SU-DHL-6 (cell line): ENCODE measurements at regions not wholly inside any gene's neighbourhood (a gene's known extent, or its start where the extent isn't known, plus 50 kb on each side); places are given as distances from the start of the nearest gene placed in this dataset.

Source experiments
- H2AFZ ChIP-seq: fragments of 200-600 bp; sonication (generic); 2 replicates; pipeline ENCODE4 v1.6.1; 2014; ENCODE audit warnings: low read depth, mild to moderate bottlenecking, moderate library complexity, mixed read lengths, antibody characterized with exemption, low read length; ENCODE audit not compliant: severe bottlenecking
- H3F3A ChIP-seq: fragments of 200-600 bp; shearing (Covaris generic); 2 replicates; pipeline ENCODE4 v1.6.0; 2016; ENCODE audit warnings: antibody characterized with exemption, mild to moderate bottlenecking; ENCODE audit not compliant: insufficient read depth
- H3K27ac ChIP-seq: fragments of 200-600 bp; sonication (generic); 2 replicates; pipeline ENCODE4 v1.5.1; 2016; ENCODE audit warnings: low read depth, mild to moderate bottlenecking, low read length, moderate library complexity, mixed read lengths
- H3K27me3 ChIP-seq: fragments of 200-600 bp; sonication (generic), shearing (Covaris generic); 2 replicates; pipeline ENCODE4 v1.6.0; 2014; ENCODE audit warnings: mild to moderate bottlenecking, low read length
- H3K36me3 ChIP-seq: fragments of 200-600 bp; sonication (generic); 2 replicates; pipeline ENCODE4 v1.6.1; 2014; ENCODE audit warnings: mild to moderate bottlenecking, low read length, mixed read lengths
- H3K4me2 ChIP-seq: fragments of 300-600, 200-600 bp; shearing (Covaris generic), sonication (generic); 2 replicates; pipeline ENCODE4 v1.6.0; 2014; ENCODE audit warnings: low read length, low read depth, mild to moderate bottlenecking; ENCODE audit not compliant: poor library complexity, severe bottlenecking
- H3K4me3 ChIP-seq: fragments of 200-600 bp; sonication (generic); 2 replicates; pipeline ENCODE4 v1.5.1; 2014; ENCODE audit warnings: antibody characterized with exemption, low read length, mild to moderate bottlenecking, mixed read lengths; ENCODE audit not compliant: insufficient read depth, poor library complexity, severe bottlenecking
- H3K79me2 ChIP-seq: fragments of 200-600 bp; sonication (generic); 2 replicates; pipeline ENCODE4 v1.6.1; 2014; ENCODE audit warnings: mild to moderate bottlenecking, low read length, moderate library complexity; ENCODE audit not compliant: insufficient read depth
- H3K9ac ChIP-seq: fragments of 200-600 bp; sonication (generic); 2 replicates; pipeline ENCODE4 v1.7.0; 2014; ENCODE audit warnings: mild to moderate bottlenecking, low read length
- H3K9me2 ChIP-seq: fragments of 200-600 bp; sonication (generic); replicated peaks from 2 replicates; pipeline ENCODE4 v1.6.1; 2014; ENCODE audit warnings: low read length; ENCODE audit not compliant: insufficient read depth
- H3K9me3 ChIP-seq: fragments of 200-600 bp; sonication (generic); 2 replicates; pipeline ENCODE4 v1.6.1; 2014; ENCODE audit warnings: low read length, mixed read lengths; ENCODE audit not compliant: insufficient read depth
- H4K20me1 ChIP-seq: fragments of 200-600 bp; sonication (generic); 2 replicates; pipeline ENCODE4 v1.6.1; 2014; ENCODE audit warnings: low read depth, mild to moderate bottlenecking, antibody characterized with exemption, low read length, moderate library complexity, mixed read lengths
- CTCF ChIP-seq: fragments of 200-600 bp; sonication (generic); IDR thresholded peaks from one replicate; pipeline ENCODE4 v1.5.1; 2017; ENCODE audit warnings: antibody characterized with exemption, mild to moderate bottlenecking, low read length, moderate library complexity; ENCODE audit not compliant: insufficient read depth, poor library complexity, severe bottlenecking
- EZH2phosphoT487 ChIP-seq: fragments of 200-600 bp; sonication (generic), shearing (Covaris generic); conservative IDR thresholded peaks from 2 replicates; pipeline ENCODE4 v1.6.1; 2018; ENCODE audit warnings: mild to moderate bottlenecking, antibody characterized with exemption, low read length, moderate library complexity, mixed read lengths

- Histone ChIP-seq H3K9me2 (no peaks in the 10 kb centered on the region), H3K27me3 (no peaks in the 10 kb centered on the region; the same call in 1 of the 2 replicates), H3K9ac (no peak overlapping the region), H3K4me3 (no peak overlapping the region), H2AFZ (no peak overlapping the region), H3K79me2 (no peaks in the 10 kb centered on the region), H3K4me2 (no peak overlapping the region), H3F3A (no peaks in the 10 kb centered on the region), H3K9me3 (no peaks in the 10 kb centered on the region), H3K36me3 (no peaks in the 10 kb centered on the region), H3K27ac (no peak overlapping the region), H4K20me1 (no peaks in the 10 kb centered on the region)
- TF ChIP-seq CTCF (no peak), EZH2phosphoT487 (no peak)
These were observed 366.3 kb upstream of the ESRRG start for GRCh38 chr1:217089361-217090014.

GRCh38 chr1:217088521-217089284, 365.5 kb upstream of the ESRRG start:
- Histone ChIP-seq H3K27me3 (no peaks in the 10 kb centered on the region; the same call in 1 of the 2 replicates), H3K9me2 (no peaks in the 10 kb centered on the region), H3K79me2 (no peaks in the 10 kb centered on the region), H4K20me1 (no peaks in the 10 kb centered on the region), H3K36me3 (no peaks in the 10 kb centered on the region), H3K9ac (no peak overlapping the region), H3K4me2 (no peak overlapping the region), H3K9me3 (no peaks in the 10 kb centered on the region), H3K4me3 (no peak overlapping the region), H3K27ac (no peak overlapping the region), H3F3A (no peaks in the 10 kb centered on the region), H2AFZ (no peak overlapping the region)
- TF ChIP-seq EZH2phosphoT487 (no peak), CTCF (no peak)

GRCh38 chr1:217088011-217088410, 364.8 kb upstream of the ESRRG start:
- no peaks in the 10 kb centered on the region for H3F3A ChIP-seq
- no peak overlapping the region for H3K4me3 ChIP-seq
- H3K4me2 ChIP-seq: no peak overlapping the region
- no peaks in the 10 kb centered on the region for H4K20me1 ChIP-seq
- no peak overlapping the region for H2AFZ ChIP-seq
- no peak for TF ChIP-seq CTCF
- no peak for TF ChIP-seq EZH2phosphoT487
- H3K27me3 ChIP-seq: no peaks in the 10 kb centered on the region; the same call in 1 of the 2 replicates
- H3K9me3 ChIP-seq: no peaks in the 10 kb centered on the region
- no peak overlapping the region for H3K27ac ChIP-seq
- H3K9ac ChIP-seq: no peak overlapping the region
- H3K79me2 ChIP-seq: no peaks in the 10 kb centered on the region
- no peaks in the 10 kb centered on the region for H3K36me3 ChIP-seq
- H3K9me2 ChIP-seq: no peaks in the 10 kb centered on the region
